Hematopoietic multipotent progenitor cell treated with erythropoietin and hydrocortisone succinate and interleukin-3 and kit ligand, for 17 days (in vitro differentiated cells): ENCODE measurements at regions not wholly inside any gene's neighbourhood (a gene's known extent, or its start where the extent isn't known, plus 50 kb on each side); places are given as distances from the start of the nearest gene placed in this dataset.
"Not testable (repeated sequence)": the region's sequence is repeated elsewhere in the genome, so short reads cannot be mapped to it uniquely, and the experiment has no call there.

Experiments
- DNase-seq: peaks from one replicate; pipeline ENCODE4 v3.0.0-alpha.2; 2015; ENCODE audit warnings: low spot score

GRCh38 chr10:29725927-29726326 lies 91.2 kb upstream of the SVIL start:
- not testable (repeated sequence) for DNase-seq

- no peak for DNase-seq
These were observed 90.5 kb upstream of the SVIL start for GRCh38 chr10:29725133-29725720.

GRCh38 chr10:29723726-29724125 lies 89.0 kb upstream of the SVIL start:
- DNase-seq: no peak

GRCh38 chr10:29722777-29723176 lies 88.0 kb upstream of the SVIL start:
- no peak for DNase-seq

- no peak for DNase-seq
These were observed 85.4 kb upstream of the SVIL start for GRCh38 chr10:29720149-29720548.

- no peak for DNase-seq
These were observed 84.5 kb upstream of the SVIL start for GRCh38 chr10:29719281-29719675.

- no peak for DNase-seq
These were observed 80.5 kb upstream of the SVIL start for GRCh38 chr10:29715296-29715695.

- no peak for DNase-seq
These were observed 79.5 kb upstream of the SVIL start for GRCh38 chr10:29714096-29714874.

GRCh38 chr10:29713450-29713849 lies 78.7 kb upstream of the SVIL start:
- DNase-seq: no peak

- no peak for DNase-seq
These were observed 77.3 kb upstream of the SVIL start for GRCh38 chr10:29712108-29712507.

- no peak for DNase-seq
These were observed 75.4 kb upstream of the SVIL start for GRCh38 chr10:29710128-29710527.

GRCh38 chr10:29709484-29710002 lies 74.8 kb upstream of the SVIL start:
- no peak for DNase-seq

GRCh38 chr10:29703271-29703670 lies 68.5 kb upstream of the SVIL start:
- DNase-seq: no peak

GRCh38 chr10:29702273-29703164 lies 67.7 kb upstream of the SVIL start:
- DNase-seq: no peak

- no peak for DNase-seq
These were observed 66.5 kb upstream of the SVIL start for GRCh38 chr10:29701306-29701705.

GRCh38 chr10:29699621-29700020 lies 64.8 kb upstream of the SVIL start:
- DNase-seq: no peak

- DNase-seq: no peak
These were observed 64.2 kb upstream of the SVIL start for GRCh38 chr10:29698773-29699490.

GRCh38 chr10:29696581-29696980 lies 61.8 kb upstream of the SVIL start:
- DNase-seq: not testable (repeated sequence)

- no peak for DNase-seq
These were observed 59.4 kb upstream of the SVIL start for GRCh38 chr10:29694121-29694520.

- no peak for DNase-seq
These were observed 57.4 kb upstream of the SVIL start for GRCh38 chr10:29692121-29692539.

- no peak for DNase-seq
These were observed 56.8 kb upstream of the SVIL start for GRCh38 chr10:29691564-29692072.

GRCh38 chr10:29689001-29689400 lies 54.2 kb upstream of the SVIL start:
- no peak for DNase-seq
